H9 (cell line): ENCODE measurements at regions not wholly inside any gene's neighbourhood (a gene's known extent, or its start where the extent isn't known, plus 50 kb on each side); places are given as distances from the start of the nearest gene placed in this dataset.

Source experiments
- DNase-seq: peaks from one replicate; pipeline ENCODE4 v3.0.0-alpha.2; 2017
- H2AFZ ChIP-seq: one replicate; pipeline ENCODE4 v1.6.1; 2013; ENCODE audit warnings: mild to moderate bottlenecking, low read length, control low read depth, moderate library complexity
- H2AK5ac ChIP-seq: 2 replicates; pipeline ENCODE4 v1.6.1; 2013; ENCODE audit warnings: low read length, control low read depth, mixed read lengths; ENCODE audit not compliant: insufficient read length
- H2BK120ac ChIP-seq: one replicate; pipeline ENCODE4 v1.6.1; 2013; ENCODE audit warnings: low read depth, mild to moderate bottlenecking, low read length, control low read depth, inconsistent platforms; ENCODE audit not compliant: poor library complexity, severe bottlenecking
- H2BK12ac ChIP-seq: 2 replicates; pipeline ENCODE4 v1.6.1; 2013; ENCODE audit warnings: low read length, control low read depth, mixed read lengths, low read depth; ENCODE audit not compliant: insufficient read length
- H2BK15ac ChIP-seq: 2 replicates; pipeline ENCODE4 v1.6.1; 2013; ENCODE audit warnings: low read depth, low read length, control low read depth
- H2BK20ac ChIP-seq: one replicate; pipeline ENCODE4 v1.6.1; 2013; ENCODE audit warnings: low read depth, mild to moderate bottlenecking, low read length, control low read depth, inconsistent platforms; ENCODE audit not compliant: poor library complexity, severe bottlenecking
- H2BK5ac ChIP-seq: 2 replicates; pipeline ENCODE4 v1.6.1; 2013; ENCODE audit warnings: low read length, control low read depth, mixed read lengths; ENCODE audit not compliant: insufficient read length
- H3K14ac ChIP-seq: 2 replicates; pipeline ENCODE4 v1.6.1; 2013; ENCODE audit warnings: low read length, control low read depth; ENCODE audit not compliant: insufficient read depth
- H3K18ac ChIP-seq: 2 replicates; pipeline ENCODE4 v1.6.1; 2013; ENCODE audit warnings: low read depth, mild to moderate bottlenecking, mixed read lengths, low read length, control low read depth; ENCODE audit not compliant: insufficient read length
- H3K23ac ChIP-seq: 2 replicates; pipeline ENCODE4 v1.6.1; 2013; ENCODE audit warnings: low read length, control low read depth, mixed read lengths, low read depth; ENCODE audit not compliant: insufficient read length
- H3K23me2 ChIP-seq: 2 replicates; pipeline ENCODE4 v1.6.1; 2013; ENCODE audit warnings: low read depth, mild to moderate bottlenecking, mixed read lengths, low read length, control low read depth; ENCODE audit not compliant: insufficient read length, poor library complexity, severe bottlenecking
- H3K27ac ChIP-seq: 2 replicates; pipeline ENCODE4 v1.5.1; 2013; ENCODE audit warnings: low read length, control low read depth, mixed read lengths, low read depth; ENCODE audit not compliant: insufficient read length
- H3K27me3 ChIP-seq: 2 replicates; pipeline ENCODE4 v1.6.1; 2013; ENCODE audit warnings: low read length, control low read depth, inconsistent platforms; ENCODE audit not compliant: insufficient read depth
- H3K4ac ChIP-seq: 2 replicates; pipeline ENCODE4 v1.6.1; 2013; ENCODE audit warnings: low read depth, mild to moderate bottlenecking, control low read depth, inconsistent platforms, low read length, moderate library complexity
- H3K4me1 ChIP-seq: 2 replicates; pipeline ENCODE4 v1.6.1; 2013; ENCODE audit warnings: low read length, control low read depth, inconsistent platforms; ENCODE audit not compliant: insufficient read depth
- H3K4me2 ChIP-seq: 2 replicates; pipeline ENCODE4 v1.6.1; 2013; ENCODE audit warnings: low read length, control low read depth, mixed read lengths; ENCODE audit not compliant: insufficient read length, insufficient read depth
- H3K56ac ChIP-seq: 2 replicates; pipeline ENCODE4 v1.6.1; 2013; ENCODE audit warnings: low read depth, mild to moderate bottlenecking, mixed read lengths, low read length, control low read depth; ENCODE audit not compliant: insufficient read length
- H3K79me1 ChIP-seq: 2 replicates; pipeline ENCODE4 v1.6.1; 2013; ENCODE audit warnings: low read depth, mild to moderate bottlenecking, moderate library complexity, low read length, control low read depth, inconsistent platforms; ENCODE audit not compliant: insufficient read depth, poor library complexity, severe bottlenecking
- H3K79me2 ChIP-seq: 2 replicates; pipeline ENCODE4 v1.6.1; 2013; ENCODE audit warnings: low read length, control low read depth, inconsistent platforms; ENCODE audit not compliant: insufficient read depth
- H3K9ac ChIP-seq: 2 replicates; pipeline ENCODE4 v1.6.1; 2013; ENCODE audit warnings: low read length, control low read depth, mixed read lengths; ENCODE audit not compliant: insufficient read length; ENCODE audit errors: extremely low read depth
- H3K9me3 ChIP-seq: one replicate; pipeline ENCODE4 v1.6.1; 2013; ENCODE audit warnings: low read depth, low read length, inconsistent platforms; ENCODE audit not compliant: control insufficient read depth
- H3T11ph ChIP-seq: one replicate; pipeline ENCODE4 v1.6.1; 2013; ENCODE audit warnings: mild to moderate bottlenecking, low read length, control low read depth, inconsistent platforms
- H4K20me1 ChIP-seq: one replicate; pipeline ENCODE4 v1.6.1; 2013; ENCODE audit not compliant: control insufficient read depth, insufficient read length, insufficient read depth
- H4K5ac ChIP-seq: 2 replicates; pipeline ENCODE4 v1.6.1; 2013; ENCODE audit warnings: low read depth, mild to moderate bottlenecking, mixed read lengths, low read length, control low read depth; ENCODE audit not compliant: insufficient read length
- H4K8ac ChIP-seq: replicated peaks from 2 replicates; pipeline ENCODE4 v1.6.1; 2013; ENCODE audit warnings: low read length, control low read depth, mixed read lengths, low read depth; ENCODE audit not compliant: insufficient read length
- H4K91ac ChIP-seq: 2 replicates; pipeline ENCODE4 v1.6.1; 2013; ENCODE audit warnings: low read depth, mild to moderate bottlenecking, moderate library complexity, mixed read lengths, low read length, control low read depth; ENCODE audit not compliant: insufficient read length
- H3K27ac Mint-ChIP-seq, 3 experiments: 2 replicates in 2 of 3; 3 replicates in 1 of 3; pipeline ENCODE4 v1.8.0; 2020 to 2021; ENCODE audit warnings: mixed read lengths in 3 of 3, mild to moderate bottlenecking in 1 of 3, moderate library complexity in 1 of 3
- H3K27me3 Mint-ChIP-seq: 2 replicates; pipeline ENCODE4 v1.8.0; 2021; ENCODE audit warnings: low read depth, mild to moderate bottlenecking, moderate library complexity, mixed read lengths
- H3K36me3 Mint-ChIP-seq, 3 experiments: 2 replicates in 2 of 3; 3 replicates in 1 of 3; pipeline ENCODE4 v1.8.0; 2020 to 2021; ENCODE audit warnings: low read depth in 3 of 3, mixed read lengths in 3 of 3; ENCODE audit not compliant: insufficient read depth in 1 of 3
- H3K4me1 Mint-ChIP-seq, 2 experiments: 2 replicates each; pipeline ENCODE4 v1.8.0; 2020; ENCODE audit warnings: mixed read lengths in 2 of 2
- H3K4me3 Mint-ChIP-seq, 2 experiments: 2 replicates in 1 of 2; 3 replicates in 1 of 2; pipeline ENCODE4 v1.8.0; 2020 to 2021; ENCODE audit warnings: mild to moderate bottlenecking in 2 of 2, mixed read lengths in 2 of 2, moderate library complexity in 1 of 2
- H3K9me3 Mint-ChIP-seq, 2 experiments: 2 replicates in 1 of 2; 3 replicates in 1 of 2; pipeline ENCODE4 v1.8.0; 2020; ENCODE audit warnings: mild to moderate bottlenecking in 2 of 2, mixed read lengths in 2 of 2, moderate library complexity in 1 of 2
- WGBS: extraction: QIAGEN DNeasy Blood & Tissue Kit; methylation state at CpG from one replicate; pipeline ENCODE4 v1.1.7; 2013; ENCODE audit warnings: missing lambda C conversion rate, low lambda C conversion rate, mixed read lengths; ENCODE audit not compliant: insufficient read length; ENCODE audit errors: extremely low coverage; 5-methylcytosine and 5-hydroxymethylcytosine counted together
- TF ChIP-seq, protein P1 (sequence below): fragments of 200-600 bp; sonication (generic); conservative IDR thresholded peaks from 3 replicates; pipeline ENCODE4 v1.8.0; 2021; ENCODE audit warnings: antibody characterized with exemption, mild to moderate bottlenecking

DNA sequence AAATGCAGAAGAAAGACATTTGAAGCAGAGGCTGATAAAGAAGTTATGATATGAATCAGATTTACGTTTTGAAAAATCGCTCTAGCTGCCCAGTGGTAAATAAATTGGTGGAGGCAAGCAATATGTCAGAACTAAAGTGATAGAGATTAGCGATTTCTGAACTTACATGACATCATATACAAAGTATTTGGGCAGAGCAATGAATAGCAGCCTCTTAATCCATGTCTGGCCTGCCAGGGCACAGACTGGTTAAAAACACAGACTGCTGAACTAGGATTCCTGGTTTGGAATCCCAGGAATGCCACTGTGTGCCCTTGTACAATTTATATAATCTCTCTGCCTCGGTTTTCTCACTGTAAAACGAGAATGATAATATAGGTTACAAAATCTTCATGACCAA, 243.1 kb upstream of the SETMAR start:
- H3K27ac ChIP-seq, result no peak overlapping the region

More for the DNA sequence above, 243.1 kb upstream of the SETMAR start:
- TF ChIP-seq, protein P1, sequence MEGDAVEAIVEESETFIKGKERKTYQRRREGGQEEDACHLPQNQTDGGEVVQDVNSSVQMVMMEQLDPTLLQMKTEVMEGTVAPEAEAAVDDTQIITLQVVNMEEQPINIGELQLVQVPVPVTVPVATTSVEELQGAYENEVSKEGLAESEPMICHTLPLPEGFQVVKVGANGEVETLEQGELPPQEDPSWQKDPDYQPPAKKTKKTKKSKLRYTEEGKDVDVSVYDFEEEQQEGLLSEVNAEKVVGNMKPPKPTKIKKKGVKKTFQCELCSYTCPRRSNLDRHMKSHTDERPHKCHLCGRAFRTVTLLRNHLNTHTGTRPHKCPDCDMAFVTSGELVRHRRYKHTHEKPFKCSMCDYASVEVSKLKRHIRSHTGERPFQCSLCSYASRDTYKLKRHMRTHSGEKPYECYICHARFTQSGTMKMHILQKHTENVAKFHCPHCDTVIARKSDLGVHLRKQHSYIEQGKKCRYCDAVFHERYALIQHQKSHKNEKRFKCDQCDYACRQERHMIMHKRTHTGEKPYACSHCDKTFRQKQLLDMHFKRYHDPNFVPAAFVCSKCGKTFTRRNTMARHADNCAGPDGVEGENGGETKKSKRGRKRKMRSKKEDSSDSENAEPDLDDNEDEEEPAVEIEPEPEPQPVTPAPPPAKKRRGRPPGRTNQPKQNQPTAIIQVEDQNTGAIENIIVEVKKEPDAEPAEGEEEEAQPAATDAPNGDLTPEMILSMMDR, result no peak
- Mint-ChIP-seq H3K4me3 (no peak overlapping the region), H3K4me1 (peaks cover 5 to 18% of the 10 kb centered on the region in 2 experiments), H3K27me3 (no peaks in the 10 kb centered on the region), H3K9me3 (peaks cover 0 to 2% of the 10 kb centered on the region in 2 experiments; a peak in 2 of 5 replicates), H3K36me3 (no peaks in the 10 kb centered on the region; a peak in 2 of 7 replicates), H3K27ac (no peak overlapping the region; a peak in 1 of 7 replicates)
- no peak overlapping the region for H4K8ac ChIP-seq
- H3K79me2 ChIP-seq, result no peaks in the 10 kb centered on the region
- H3K9ac ChIP-seq, result no peak overlapping the region
- no peak overlapping the region for H2BK5ac ChIP-seq
- H2BK20ac ChIP-seq, result no peak overlapping the region
- no peak overlapping the region for H4K91ac ChIP-seq
- H3K14ac ChIP-seq, result no peak overlapping the region
- H3K4me1 ChIP-seq, result no peaks in the 10 kb centered on the region; the same call in 1 of the 2 replicates
- H3K79me1 ChIP-seq, result no peaks in the 10 kb centered on the region
- no peaks in the 10 kb centered on the region for H3K9me3 ChIP-seq
- no CpG with 5 or more reads among the region's 5 CpGs for WGBS
- H3K27me3 ChIP-seq, result no peaks in the 10 kb centered on the region
- no peak overlapping the region for H2BK120ac ChIP-seq
- DNase-seq, result no peak
- H4K20me1 ChIP-seq, result no peaks in the 10 kb centered on the region
- H2AFZ ChIP-seq, result no peak overlapping the region
- H3K23ac ChIP-seq, result no peak overlapping the region
- no peak overlapping the region for H3K56ac ChIP-seq
- no peak overlapping the region for H3K18ac ChIP-seq
- no peak overlapping the region for H2BK15ac ChIP-seq
- no peak overlapping the region for H3K4me2 ChIP-seq
- no peak overlapping the region for H4K5ac ChIP-seq
- H2BK12ac ChIP-seq, result no peak overlapping the region
- H2AK5ac ChIP-seq, result no peak overlapping the region
- H3K4ac ChIP-seq, result no peak overlapping the region
- H3K23me2 ChIP-seq, result no peaks in the 10 kb centered on the region
- H3T11ph ChIP-seq, result no peak overlapping the region
